Progenitor cell of endocrine pancreas (in vitro differentiated cells): ENCODE measurements at regions not wholly inside any gene's neighbourhood (a gene's known extent, or its start where the extent isn't known, plus 50 kb on each side); places are given as distances from the start of the nearest gene placed in this dataset.

ENCODE experiments used
- DNase-seq: peaks from one replicate; pipeline ENCODE4 v3.0.0; 2021; ENCODE audit warnings: low spot score; ENCODE audit not compliant: unreplicated experiment
- H3K27ac Mint-ChIP-seq: 2 replicates; pipeline ENCODE4 v1.8.0; 2021; ENCODE audit warnings: mild to moderate bottlenecking, moderate library complexity, mixed read lengths
- H3K27me3 Mint-ChIP-seq: 2 replicates; pipeline ENCODE4 v1.8.0; 2021; ENCODE audit warnings: mixed read lengths
- H3K36me3 Mint-ChIP-seq: 2 replicates; pipeline ENCODE4 v1.8.0; 2022; ENCODE audit warnings: mixed read lengths; ENCODE audit not compliant: insufficient read depth
- H3K4me1 Mint-ChIP-seq: 2 replicates; pipeline ENCODE4 v1.8.0; 2021; ENCODE audit warnings: low read depth, mixed read lengths
- H3K4me3 Mint-ChIP-seq: 2 replicates; pipeline ENCODE4 v1.8.0; 2021; ENCODE audit warnings: low read depth, mild to moderate bottlenecking, moderate library complexity, mixed read lengths
- H3K9me3 Mint-ChIP-seq: 2 replicates; pipeline ENCODE4 v1.8.0; 2021; ENCODE audit warnings: low read depth, mixed read lengths
- TF ChIP-seq, protein P1 (sequence below): fragments of 200-600 bp; sonication (generic); IDR thresholded peaks from one replicate; pipeline ENCODE4 v1.5.0; 2021; ENCODE audit warnings: antibody characterized with exemption, mild to moderate bottlenecking; ENCODE audit not compliant: unreplicated experiment

DNA sequence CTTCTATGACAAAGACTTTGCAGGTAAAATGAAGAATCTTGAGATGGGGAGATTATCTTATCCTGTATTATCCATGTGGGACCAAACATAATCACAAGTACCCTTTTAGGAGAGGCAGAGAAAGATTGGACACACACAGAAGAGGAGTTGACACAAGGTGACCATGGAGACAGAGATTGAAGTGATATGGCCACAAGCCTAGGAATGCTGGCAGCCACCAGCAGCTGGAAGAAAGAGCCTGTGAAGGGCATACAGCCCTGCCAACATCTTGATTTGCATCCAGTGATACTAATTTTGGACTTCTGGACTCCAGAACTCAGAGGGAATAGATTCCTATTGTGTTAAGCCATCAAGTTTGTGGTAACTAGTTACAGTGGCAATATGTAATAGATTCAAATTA lies 78.1 kb downstream of the RPS29 start:
- H3K36me3 Mint-ChIP-seq, result no peaks in the 10 kb centered on the region
- TF ChIP-seq, protein P1, sequence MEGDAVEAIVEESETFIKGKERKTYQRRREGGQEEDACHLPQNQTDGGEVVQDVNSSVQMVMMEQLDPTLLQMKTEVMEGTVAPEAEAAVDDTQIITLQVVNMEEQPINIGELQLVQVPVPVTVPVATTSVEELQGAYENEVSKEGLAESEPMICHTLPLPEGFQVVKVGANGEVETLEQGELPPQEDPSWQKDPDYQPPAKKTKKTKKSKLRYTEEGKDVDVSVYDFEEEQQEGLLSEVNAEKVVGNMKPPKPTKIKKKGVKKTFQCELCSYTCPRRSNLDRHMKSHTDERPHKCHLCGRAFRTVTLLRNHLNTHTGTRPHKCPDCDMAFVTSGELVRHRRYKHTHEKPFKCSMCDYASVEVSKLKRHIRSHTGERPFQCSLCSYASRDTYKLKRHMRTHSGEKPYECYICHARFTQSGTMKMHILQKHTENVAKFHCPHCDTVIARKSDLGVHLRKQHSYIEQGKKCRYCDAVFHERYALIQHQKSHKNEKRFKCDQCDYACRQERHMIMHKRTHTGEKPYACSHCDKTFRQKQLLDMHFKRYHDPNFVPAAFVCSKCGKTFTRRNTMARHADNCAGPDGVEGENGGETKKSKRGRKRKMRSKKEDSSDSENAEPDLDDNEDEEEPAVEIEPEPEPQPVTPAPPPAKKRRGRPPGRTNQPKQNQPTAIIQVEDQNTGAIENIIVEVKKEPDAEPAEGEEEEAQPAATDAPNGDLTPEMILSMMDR, result no peak
- no peak overlapping the region for H3K27ac Mint-ChIP-seq
- no peak for DNase-seq
- peaks cover 10% of the 10 kb centered on the region for H3K9me3 Mint-ChIP-seq
- H3K4me1 Mint-ChIP-seq, result peaks cover 8% of the 10 kb centered on the region
- H3K27me3 Mint-ChIP-seq, result no peaks in the 10 kb centered on the region
- H3K4me3 Mint-ChIP-seq, result no peak overlapping the region

DNA sequence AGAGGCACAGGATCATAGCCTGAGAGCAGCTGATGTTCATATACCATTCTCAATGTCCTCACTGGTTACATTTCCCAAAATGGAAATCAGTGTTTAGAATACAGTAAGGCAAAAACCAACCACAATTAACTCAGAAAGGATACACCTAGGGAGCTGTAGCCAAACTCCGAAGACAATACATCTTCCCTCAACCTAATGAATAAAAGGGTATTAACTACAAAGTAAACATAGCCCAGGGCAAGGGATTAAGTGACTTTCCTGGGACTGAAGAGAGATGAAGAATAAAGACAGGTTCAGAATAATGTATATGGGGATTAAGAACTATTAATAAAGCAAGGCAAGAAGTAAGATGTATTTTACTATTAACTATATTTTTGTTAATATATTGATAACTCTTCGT lies 79.5 kb downstream of the RPS29 start:
- DNase-seq, result no peak
- Mint-ChIP-seq H3K4me3 (no peak overlapping the region), H3K27me3 (no peaks in the 10 kb centered on the region), H3K27ac (no peak overlapping the region), H3K36me3 (no peaks in the 10 kb centered on the region), H3K9me3 (peaks cover 10% of the 10 kb centered on the region), H3K4me1 (peaks cover 8% of the 10 kb centered on the region)
- TF ChIP-seq, protein P1, result no peak

DNA sequence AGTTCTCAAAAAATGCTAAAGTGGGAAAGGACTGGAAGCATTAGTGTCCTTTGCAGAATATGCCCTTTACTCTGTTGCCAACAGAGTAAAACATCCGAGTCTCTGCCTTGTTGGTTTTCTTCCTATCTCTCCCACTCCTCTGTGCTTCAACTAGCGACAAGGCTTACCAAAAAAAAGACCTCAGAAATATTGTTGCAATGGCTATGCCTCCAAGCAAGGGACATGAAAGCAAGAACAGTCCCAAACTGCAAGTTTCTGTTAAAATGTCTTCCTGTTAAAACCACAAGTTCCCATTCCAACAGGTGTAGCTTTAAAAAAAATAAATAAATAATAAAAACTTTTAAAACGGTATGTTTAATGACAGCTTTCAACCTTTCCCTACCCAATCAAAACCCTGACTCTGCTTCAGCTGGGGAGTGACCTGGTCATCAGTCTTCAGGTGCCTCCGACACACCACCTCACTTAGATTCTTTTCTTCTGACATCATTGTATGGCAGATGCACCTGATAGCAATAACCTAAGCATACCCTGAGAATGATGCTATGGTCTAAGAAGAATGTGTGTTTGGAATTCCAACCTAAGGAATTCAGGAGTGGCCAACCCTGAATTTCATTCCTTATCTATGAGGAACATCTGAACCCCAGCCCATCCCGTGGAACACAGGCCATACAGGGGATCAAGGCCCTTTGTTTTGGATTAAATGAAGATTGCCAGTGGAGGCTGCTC lies 81.0 kb downstream of the RPS29 start:
- Mint-ChIP-seq H3K36me3 (no peaks in the 10 kb centered on the region), H3K27me3 (no peaks in the 10 kb centered on the region), H3K27ac (peak overlapping the region; percentile 57), H3K9me3 (peaks cover 10% of the 10 kb centered on the region), H3K4me3 (no peak overlapping the region), H3K4me1 (peaks cover 8% of the 10 kb centered on the region)
- TF ChIP-seq, protein P1, result no peak
- no peak for DNase-seq

DNA sequence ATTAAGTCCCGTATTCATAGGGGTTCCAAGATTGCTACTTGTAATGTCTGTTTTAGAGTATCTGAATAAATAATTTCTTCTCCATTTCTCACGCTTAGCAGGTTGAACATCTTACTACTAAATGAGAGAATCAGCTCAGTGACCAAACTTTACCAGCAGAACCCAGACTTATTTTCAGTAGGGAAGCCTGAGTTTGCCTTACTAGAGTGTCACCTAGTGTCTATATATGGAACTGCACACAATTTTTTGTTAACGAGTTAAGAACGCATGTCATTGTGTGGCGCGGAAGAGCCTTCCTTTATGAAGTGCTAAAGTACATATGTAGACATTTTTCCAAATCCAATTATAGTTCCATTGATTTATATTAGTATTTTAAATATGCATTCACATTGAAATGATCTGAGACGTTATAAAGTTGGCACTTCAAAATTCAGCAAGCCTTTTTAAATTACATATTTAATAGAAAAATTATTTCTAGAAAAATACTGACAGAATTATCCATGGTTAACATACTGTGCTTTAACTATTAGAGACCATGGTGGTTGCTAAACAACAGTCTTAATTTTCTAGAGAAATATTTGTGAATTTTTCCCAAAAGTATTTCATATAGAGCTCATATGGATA lies 88.3 kb downstream of the RPS29 start:
- Mint-ChIP-seq H3K36me3 (no peaks in the 10 kb centered on the region), H3K27me3 (no peaks in the 10 kb centered on the region), H3K4me3 (no peak overlapping the region), H3K9me3 (no peaks in the 10 kb centered on the region), H3K27ac (no peak overlapping the region), H3K4me1 (peaks cover 9% of the 10 kb centered on the region)
- TF ChIP-seq, protein P1, result peak; percentile 93
- no peak for DNase-seq

DNA sequence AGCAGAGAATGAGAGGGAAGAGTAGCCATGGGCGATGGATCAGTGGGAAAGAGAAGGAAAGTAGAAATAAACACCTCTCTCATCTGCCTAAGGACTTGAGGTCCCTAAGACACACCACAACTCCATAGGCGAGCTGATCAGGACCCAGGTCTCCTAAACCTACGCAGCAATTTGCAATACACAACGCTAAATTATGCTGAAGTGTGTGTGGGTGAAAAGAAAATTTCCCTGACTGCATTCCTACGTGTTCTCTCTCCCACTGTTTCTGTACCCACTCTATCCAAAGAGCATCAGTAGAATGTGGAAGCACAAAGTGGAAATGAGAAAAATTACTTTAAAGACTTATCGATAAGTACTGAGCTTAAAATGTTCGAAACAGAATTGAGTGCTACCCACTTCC lies 88.9 kb downstream of the RPS29 start:
- Mint-ChIP-seq H3K27ac (no peak overlapping the region), H3K36me3 (no peaks in the 10 kb centered on the region), H3K9me3 (no peaks in the 10 kb centered on the region), H3K4me1 (peaks cover 14% of the 10 kb centered on the region), H3K4me3 (no peak overlapping the region), H3K27me3 (no peaks in the 10 kb centered on the region)
- TF ChIP-seq, protein P1, result no peak
- DNase-seq, result no peak
